ENCODE measurements at regions not wholly inside any gene's neighbourhood (a gene's known extent, or its start where the extent isn't known, plus 50 kb on each side); places are given as distances from the start of the nearest gene placed in this dataset.
"Not testable (repeated sequence)": the region's sequence is repeated elsewhere in the genome, so short reads cannot be mapped to it uniquely, and the experiment has no call there.

GRCh38 chr12:111234491-111234890, 134.4 kb downstream of the PHETA1 start:
- TF ChIP-seq CTCF, POLR2A (IDR thresholded peaks at IDR 0.05): not testable (repeated sequence)

All from sigmoid colon (tissue), 3 donors.